Trophoblast cell (in vitro differentiated cells and primary cell): ENCODE measurements at regions not wholly inside any gene's neighbourhood (a gene's known extent, or its start where the extent isn't known, plus 50 kb on each side); places are given as distances from the start of the nearest gene placed in this dataset.

Source experiments
- DNase-seq, 2 donors: peaks; one replicate each; pipeline ENCODE4 v3.0.0-alpha.2; 2016
- H2AFZ ChIP-seq: 2 replicates; pipeline ENCODE4 v1.6.1; 2013; ENCODE audit warnings: low read length, moderate library complexity, mild to moderate bottlenecking; ENCODE audit not compliant: insufficient read depth, poor library complexity
- H2AK5ac ChIP-seq: 2 replicates; pipeline ENCODE4 v1.6.1; 2013; ENCODE audit warnings: mild to moderate bottlenecking, low read length
- H2BK120ac ChIP-seq: 2 replicates; pipeline ENCODE4 v1.6.1; 2013; ENCODE audit warnings: low read length, mild to moderate bottlenecking, moderate library complexity; ENCODE audit not compliant: insufficient read depth, poor library complexity
- H2BK12ac ChIP-seq: 2 replicates; pipeline ENCODE4 v1.6.1; 2013; ENCODE audit warnings: mild to moderate bottlenecking, low read length, moderate library complexity
- H2BK5ac ChIP-seq: 2 replicates; pipeline ENCODE4 v1.6.1; 2013; ENCODE audit warnings: low read length, low read depth, moderate library complexity, mild to moderate bottlenecking; ENCODE audit not compliant: poor library complexity
- H3K14ac ChIP-seq: 2 replicates; pipeline ENCODE4 v1.6.1; 2013; ENCODE audit warnings: mild to moderate bottlenecking, low read length
- H3K18ac ChIP-seq: 2 replicates; pipeline ENCODE4 v1.6.1; 2013; ENCODE audit warnings: mild to moderate bottlenecking, low read length
- H3K23ac ChIP-seq: 2 replicates; pipeline ENCODE4 v1.6.1; 2013; ENCODE audit warnings: low read length
- H3K27ac ChIP-seq: 2 replicates; pipeline ENCODE4 v1.5.1; 2013; ENCODE audit warnings: low read depth, mild to moderate bottlenecking, inconsistent platforms, low read length, moderate library complexity
- H3K27me3 ChIP-seq: 2 replicates; pipeline ENCODE4 v1.6.1; 2013; ENCODE audit warnings: inconsistent platforms, mild to moderate bottlenecking, low read length, moderate library complexity; ENCODE audit not compliant: insufficient read depth
- H3K36me3 ChIP-seq, 2 experiments: 1 replicate in 1 of 2; 2 replicates in 1 of 2; pipeline ENCODE4 v1.6.1; 2013; ENCODE audit warnings: low read length in 2 of 2, mild to moderate bottlenecking in 2 of 2, moderate library complexity in 1 of 2; ENCODE audit not compliant: insufficient read depth in 2 of 2, control insufficient read depth in 1 of 2
- H3K4ac ChIP-seq: 2 replicates; pipeline ENCODE4 v1.6.1; 2013; ENCODE audit warnings: low read depth, mild to moderate bottlenecking, low read length, moderate library complexity
- H3K4me1 ChIP-seq, 2 experiments: 1 replicate in 1 of 2; 2 replicates in 1 of 2; pipeline ENCODE4 v1.6.1; 2013; ENCODE audit warnings: low read length in 2 of 2, mild to moderate bottlenecking in 2 of 2, moderate library complexity in 1 of 2; ENCODE audit not compliant: insufficient read depth in 2 of 2, control insufficient read depth in 1 of 2
- H3K4me2 ChIP-seq: 2 replicates; pipeline ENCODE4 v1.6.1; 2013; ENCODE audit warnings: inconsistent platforms, mild to moderate bottlenecking, low read length, moderate library complexity
- H3K4me3 ChIP-seq: 2 replicates; pipeline ENCODE4 v1.5.1; 2013; ENCODE audit warnings: mild to moderate bottlenecking, low read depth, low read length, inconsistent platforms
- H3K79me1 ChIP-seq: one replicate; pipeline ENCODE4 v1.6.1; 2013; ENCODE audit warnings: low read length
- H3K79me2 ChIP-seq: 2 replicates; pipeline ENCODE4 v1.6.1; 2013; ENCODE audit warnings: low read length, mild to moderate bottlenecking; ENCODE audit not compliant: control insufficient read depth, insufficient read depth, poor library complexity
- H3K9ac ChIP-seq: 2 replicates; pipeline ENCODE4 v1.6.1; 2013; ENCODE audit warnings: mild to moderate bottlenecking, low read length
- H3K9me3 ChIP-seq: 2 replicates; pipeline ENCODE4 v1.6.1; 2013; ENCODE audit warnings: low read depth, mild to moderate bottlenecking, control low read depth, inconsistent platforms, low read length; ENCODE audit not compliant: insufficient read depth
- H4K12ac ChIP-seq: 2 replicates; pipeline ENCODE4 v1.6.1; 2013; ENCODE audit warnings: low read depth, mild to moderate bottlenecking, low read length, moderate library complexity
- H4K8ac ChIP-seq: 2 replicates; pipeline ENCODE4 v1.6.1; 2013; ENCODE audit warnings: low read depth, mild to moderate bottlenecking, low read length, moderate library complexity
- H4K91ac ChIP-seq: one replicate; pipeline ENCODE4 v1.6.1; 2013; ENCODE audit warnings: low read depth, mild to moderate bottlenecking, low read length, moderate library complexity
- WGBS: extraction: QIAGEN DNeasy Blood & Tissue Kit; methylation state at CpG from one replicate; pipeline ENCODE4 v1.1.7; 2013; ENCODE audit warnings: missing lambda C conversion rate; ENCODE audit not compliant: insufficient read length, insufficient coverage; ENCODE audit errors: extremely low coverage; 5-methylcytosine and 5-hydroxymethylcytosine counted together

DNA sequence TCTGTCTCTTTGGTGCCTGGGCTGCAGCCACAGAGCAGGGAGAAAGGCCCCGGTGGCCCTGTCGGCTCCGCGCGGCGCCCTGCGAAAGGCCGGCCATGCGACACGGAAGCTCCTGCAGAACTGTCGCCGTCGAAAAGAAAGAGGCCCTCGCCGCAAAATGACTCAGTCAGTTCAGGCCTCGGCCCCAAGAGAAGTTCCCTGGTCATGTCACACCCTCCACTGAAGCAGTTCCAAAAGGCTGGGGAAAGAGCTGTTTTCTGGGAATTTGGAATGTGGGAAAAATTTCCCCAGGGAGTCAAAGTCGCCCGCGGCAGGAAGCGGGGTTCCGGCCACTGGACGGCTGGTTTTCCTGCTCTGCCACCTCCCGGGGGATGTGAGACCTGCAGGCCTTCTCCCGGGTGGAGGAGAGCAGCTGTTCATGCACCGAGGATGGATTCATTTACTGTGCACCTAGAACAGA, 115.8 kb upstream of the ZNF678 start:
- Histone ChIP-seq H3K4me1 (peaks cover 0 to 6% of the 10 kb centered on the region in 2 experiments), H3K4me2 (no peak overlapping the region), H3K27ac (no peak overlapping the region), H3K14ac (no peak overlapping the region), H3K36me3 (no peaks in the 10 kb centered on the region), H4K91ac (no peak overlapping the region), H3K4ac (no peak overlapping the region), H2BK5ac (no peak overlapping the region), H3K23ac (no peak overlapping the region), H3K18ac (no peak overlapping the region), H4K8ac (no peak overlapping the region), H2BK120ac (no peak overlapping the region), H2AFZ (no peak overlapping the region), H4K12ac (no peak overlapping the region), H3K79me1 (no peaks in the 10 kb centered on the region), H2BK12ac (no peak overlapping the region), H2AK5ac (no peak overlapping the region), H3K79me2 (no peaks in the 10 kb centered on the region), H3K4me3 (no peak overlapping the region), H3K9me3 (peaks cover 2% of the 10 kb centered on the region), H3K9ac (no peak overlapping the region), H3K27me3 (no peaks in the 10 kb centered on the region)
- no CpG with 5 or more reads among the region's 25 CpGs for WGBS
- DNase-seq, result peak; percentile 40 to 63

DNA sequence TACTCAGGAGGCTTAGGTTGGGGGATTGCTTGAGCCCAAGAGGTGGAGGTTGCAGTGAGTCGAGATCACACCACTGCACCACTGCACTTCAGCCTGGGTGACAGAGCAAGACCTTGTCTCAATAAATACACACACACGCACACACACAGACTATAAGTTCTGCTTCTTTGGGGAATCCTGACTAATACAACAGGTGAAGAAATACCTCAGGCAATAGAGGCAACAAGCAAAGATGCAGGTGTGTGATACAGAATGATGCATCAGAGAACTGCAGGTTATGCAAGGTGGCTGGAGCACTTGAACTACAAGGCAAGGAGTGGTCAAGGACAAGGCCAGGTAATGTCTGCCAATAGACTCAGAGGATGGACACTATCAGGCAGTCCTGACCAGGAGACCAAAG, 117.6 kb upstream of the ZNF678 start:
- Histone ChIP-seq H4K8ac (no peak overlapping the region), H3K9me3 (peaks cover 2% of the 10 kb centered on the region), H3K14ac (no peak overlapping the region), H3K4ac (no peak overlapping the region), H3K18ac (no peak overlapping the region), H3K79me1 (no peaks in the 10 kb centered on the region), H4K91ac (no peak overlapping the region), H3K79me2 (no peaks in the 10 kb centered on the region), H3K9ac (no peak overlapping the region), H3K27me3 (no peaks in the 10 kb centered on the region), H3K23ac (no peak overlapping the region), H3K4me3 (no peak overlapping the region), H3K36me3 (no peaks in the 10 kb centered on the region), H2AFZ (no peak overlapping the region), H3K4me1 (no peaks in the 10 kb centered on the region), H3K4me2 (no peak overlapping the region), H2BK12ac (no peak overlapping the region), H3K27ac (no peak overlapping the region), H2BK120ac (no peak overlapping the region), H2AK5ac (no peak overlapping the region), H4K12ac (no peak overlapping the region), H2BK5ac (no peak overlapping the region)
- DNase-seq, result peak; percentile 83 to 90
- WGBS, result no CpG with 5 or more reads among the region's 2 CpGs

DNA sequence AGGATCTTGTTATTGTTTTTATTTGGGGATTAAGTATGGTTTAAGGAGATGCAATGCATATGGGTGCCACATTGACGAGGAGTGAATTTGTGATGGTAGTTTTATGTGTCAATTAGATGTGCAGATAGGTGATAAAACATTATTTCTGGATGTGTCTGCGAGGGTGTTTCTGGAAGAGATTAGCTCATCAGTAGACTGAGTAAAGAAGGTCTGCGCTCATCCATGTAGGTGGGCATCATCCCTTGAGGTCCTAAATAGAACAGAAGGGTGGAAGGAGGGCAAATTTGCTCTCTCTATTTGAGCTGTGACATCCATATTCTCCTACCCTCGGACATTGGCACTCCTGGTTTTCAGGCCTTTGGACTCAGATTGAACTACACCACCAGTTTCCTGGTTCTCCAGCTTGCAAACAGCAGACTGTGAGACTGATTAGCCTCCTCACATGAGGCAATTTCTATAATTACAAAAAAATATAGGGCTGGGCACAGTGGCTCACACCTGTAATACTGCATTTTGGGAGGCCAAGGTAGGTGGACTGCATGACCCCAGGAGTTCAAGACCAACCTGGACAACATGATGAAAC, 118.2 kb upstream of the ZNF678 start:
- Histone ChIP-seq H3K79me1 (no peaks in the 10 kb centered on the region), H3K9me3 (peaks cover 2% of the 10 kb centered on the region), H3K27ac (no peak overlapping the region), H2BK12ac (no peak overlapping the region), H3K4me3 (no peak overlapping the region), H3K18ac (no peak overlapping the region), H2AK5ac (no peak overlapping the region), H4K91ac (no peak overlapping the region), H3K4ac (no peak overlapping the region), H3K36me3 (no peaks in the 10 kb centered on the region), H3K14ac (no peak overlapping the region), H2BK120ac (no peak overlapping the region), H4K8ac (no peak overlapping the region), H3K27me3 (no peaks in the 10 kb centered on the region), H2AFZ (no peak overlapping the region), H2BK5ac (no peak overlapping the region), H3K4me2 (no peak overlapping the region), H3K9ac (no peak overlapping the region), H3K23ac (no peak overlapping the region), H3K4me1 (no peaks in the 10 kb centered on the region), H4K12ac (no peak overlapping the region), H3K79me2 (no peaks in the 10 kb centered on the region)
- no CpG with 5 or more reads among the region's 4 CpGs for WGBS
- no peak for DNase-seq

DNA sequence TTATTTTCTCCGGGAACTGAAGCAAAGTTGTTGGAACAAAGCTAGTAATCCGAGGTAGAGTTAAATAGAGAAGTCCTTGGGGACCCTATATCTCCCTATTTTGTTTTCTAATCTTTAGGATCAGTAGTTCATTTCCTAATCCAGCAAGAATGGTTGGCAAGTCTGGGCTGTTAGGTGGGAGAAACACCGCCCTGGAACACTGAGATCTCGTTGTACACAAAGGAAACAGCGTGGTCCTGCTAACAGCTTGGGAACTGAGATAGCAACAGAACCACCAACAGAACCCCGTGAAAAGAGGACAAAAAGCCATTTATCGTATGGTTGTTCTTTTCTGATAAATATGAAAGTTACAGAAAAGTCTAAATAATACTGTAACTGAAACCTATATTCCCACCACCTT, 121.9 kb upstream of the CDC42BPA start:
- no peak overlapping the region for H3K14ac ChIP-seq
- no peak overlapping the region for H4K12ac ChIP-seq
- H3K36me3 ChIP-seq, result no peaks in the 10 kb centered on the region
- WGBS, result no CpG with 5 or more reads among the region's 7 CpGs
- H3K9ac ChIP-seq, result no peak overlapping the region
- no peak overlapping the region for H2BK5ac ChIP-seq
- no peak overlapping the region for H3K4me2 ChIP-seq
- no peak for DNase-seq
- no peak overlapping the region for H3K4me3 ChIP-seq
- H3K23ac ChIP-seq, result no peak overlapping the region
- H3K27me3 ChIP-seq, result no peaks in the 10 kb centered on the region
- no peaks in the 10 kb centered on the region for H3K4me1 ChIP-seq
- no peaks in the 10 kb centered on the region for H3K9me3 ChIP-seq
- H2BK12ac ChIP-seq, result no peak overlapping the region
- no peak overlapping the region for H2BK120ac ChIP-seq
- no peak overlapping the region for H4K91ac ChIP-seq
- H3K79me2 ChIP-seq, result no peaks in the 10 kb centered on the region
- H3K18ac ChIP-seq, result no peak overlapping the region
- H2AK5ac ChIP-seq, result no peak overlapping the region
- no peaks in the 10 kb centered on the region for H3K79me1 ChIP-seq
- no peak overlapping the region for H2AFZ ChIP-seq
- H3K27ac ChIP-seq, result no peak overlapping the region
- no peak overlapping the region for H3K4ac ChIP-seq
- no peak overlapping the region for H4K8ac ChIP-seq
